ENCODE measurements at regions not wholly inside any gene's neighbourhood (a gene's known extent, or its start where the extent isn't known, plus 50 kb on each side); places are given as distances from the start of the nearest gene placed in this dataset.

DNA sequence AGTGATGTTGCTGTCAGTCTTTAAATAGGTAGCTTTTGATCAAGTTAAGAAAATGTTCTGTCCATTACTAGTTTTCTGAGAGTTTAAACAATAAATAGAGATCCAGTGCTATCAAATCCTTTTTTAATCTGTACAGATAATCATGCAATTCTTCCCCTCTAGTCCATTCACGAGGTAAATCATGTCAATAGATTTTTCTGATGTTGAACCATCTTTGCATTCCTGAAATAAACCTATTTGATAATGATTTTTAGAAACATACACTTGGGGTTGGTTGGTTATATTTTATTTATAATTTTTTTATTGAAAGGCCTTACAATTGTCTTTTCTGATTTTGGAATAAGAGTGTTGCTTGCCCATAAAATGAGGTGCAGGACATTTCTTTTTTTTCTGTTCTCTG lies 95.0 kb downstream of the FAM53A start:
- TF ChIP-seq GATA3 (IDR thresholded peaks at IDR 0.05; ENCODE audit: low read depth, low read length) (no peak), GATA2 (IDR thresholded peaks at IDR 0.05; ENCODE audit: low read depth, low read length) (no peak)

DNA sequence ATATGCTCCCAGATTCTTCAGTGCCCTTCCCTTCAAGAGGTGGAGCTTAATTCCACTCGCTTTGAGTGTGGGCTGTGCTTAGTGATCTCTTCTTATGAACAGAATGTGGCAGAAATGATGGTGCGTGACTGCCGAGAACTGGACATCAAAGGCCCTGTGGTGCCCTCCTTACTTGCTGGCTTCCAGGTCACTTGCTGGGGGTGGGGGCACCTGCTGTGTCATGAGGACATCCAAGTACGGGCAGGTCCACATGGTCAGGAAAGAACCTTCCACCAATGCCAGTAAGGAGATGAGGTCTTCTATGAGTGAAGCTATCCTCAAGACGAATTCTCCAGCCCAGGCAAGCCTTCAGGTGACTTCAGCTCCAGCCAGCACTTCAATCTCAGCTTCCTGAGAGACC lies 95.8 kb downstream of the FAM53A start:
- TF ChIP-seq GATA2 (IDR thresholded peaks at IDR 0.05; ENCODE audit: low read depth, low read length): no peak

DNA sequence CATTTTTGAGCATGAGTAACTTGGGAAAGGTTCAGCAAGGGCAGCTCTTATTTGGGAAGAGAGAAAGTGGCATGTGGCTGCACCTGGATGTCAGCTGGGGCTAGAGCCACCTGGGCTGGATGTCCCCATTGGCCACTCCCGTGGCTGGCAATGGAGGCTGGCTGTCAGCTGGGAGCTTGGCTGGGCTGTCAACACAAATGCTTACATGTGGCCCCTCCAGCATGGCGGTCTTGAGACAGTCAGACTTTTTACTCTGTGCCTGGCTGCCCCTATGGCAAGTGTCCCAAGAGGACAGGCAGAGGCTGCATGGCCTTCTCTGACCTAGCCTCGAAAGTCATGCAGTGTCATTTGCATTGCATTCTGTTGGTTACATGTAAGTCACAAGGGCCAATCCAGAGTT lies 99.6 kb downstream of the FAM53A start:
- TF ChIP-seq GATA3 (IDR thresholded peaks at IDR 0.05; ENCODE audit: low read depth, low read length) (no peak), GATA2 (IDR thresholded peaks at IDR 0.05; ENCODE audit: low read depth, low read length) (no peak)

DNA sequence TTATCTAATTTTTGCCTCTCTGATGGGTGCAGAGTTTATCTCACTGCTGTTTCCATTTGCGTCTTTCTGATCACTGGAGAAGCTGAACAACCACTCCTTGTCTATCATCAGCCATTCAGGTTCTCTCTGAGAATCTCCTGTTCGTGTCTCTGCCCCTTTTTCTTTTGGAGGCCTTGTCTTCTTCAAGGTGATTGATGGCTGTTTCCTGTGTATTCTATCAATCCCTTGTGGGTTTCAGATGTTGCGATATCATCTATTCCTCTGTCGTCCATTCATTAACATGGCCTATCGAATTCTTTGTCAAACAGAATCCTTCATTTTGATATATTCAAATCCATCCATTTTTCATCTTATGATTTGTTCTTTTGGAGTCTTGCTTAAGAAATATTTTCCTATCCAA lies 100.3 kb downstream of the FAM53A start:
- TF ChIP-seq GATA3 (IDR thresholded peaks at IDR 0.05; ENCODE audit: low read depth, low read length) (no peak), GATA2 (IDR thresholded peaks at IDR 0.05; ENCODE audit: low read depth, low read length) (no peak)

DNA sequence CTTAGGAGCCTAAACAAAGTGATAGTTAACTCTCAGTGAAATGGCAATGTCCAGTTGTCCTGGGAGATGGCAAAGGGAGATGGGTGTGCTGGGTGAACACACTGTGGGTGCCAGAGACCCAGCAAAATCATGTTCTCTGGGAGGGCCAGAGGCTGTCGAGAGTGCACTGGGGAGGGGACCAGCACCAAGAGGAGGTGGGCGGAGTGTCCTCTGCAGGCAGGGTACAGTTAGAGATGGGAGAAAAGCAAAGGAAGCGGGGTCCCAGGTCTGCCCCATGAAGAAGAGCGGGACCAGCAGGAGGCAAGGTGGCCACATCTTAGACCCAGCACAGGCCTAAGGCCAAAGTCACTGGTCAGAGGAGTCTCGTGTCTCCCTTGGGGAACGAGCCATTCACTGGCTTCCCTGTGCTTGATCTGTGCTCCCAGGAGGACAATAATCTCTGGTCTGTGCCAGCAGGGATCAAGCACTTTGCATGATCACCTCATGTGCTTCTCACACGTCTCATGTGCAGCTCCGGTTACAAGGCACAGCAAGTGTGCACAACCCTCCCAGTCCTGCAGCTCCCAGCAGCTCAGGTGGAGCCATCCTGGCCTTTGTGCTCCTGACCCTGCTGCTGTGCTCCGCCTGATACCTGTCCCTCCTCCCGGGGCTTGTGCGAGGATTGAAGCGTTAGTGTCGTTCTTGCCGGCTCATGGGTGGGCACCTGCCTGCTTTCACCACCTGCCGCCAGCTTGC lies 100.9 kb downstream of the FAM53A start:
- TF ChIP-seq GATA3 (IDR thresholded peaks at IDR 0.05; ENCODE audit: low read depth, low read length) (no peak), GATA2 (IDR thresholded peaks at IDR 0.05; ENCODE audit: low read depth, low read length) (no peak)

DNA sequence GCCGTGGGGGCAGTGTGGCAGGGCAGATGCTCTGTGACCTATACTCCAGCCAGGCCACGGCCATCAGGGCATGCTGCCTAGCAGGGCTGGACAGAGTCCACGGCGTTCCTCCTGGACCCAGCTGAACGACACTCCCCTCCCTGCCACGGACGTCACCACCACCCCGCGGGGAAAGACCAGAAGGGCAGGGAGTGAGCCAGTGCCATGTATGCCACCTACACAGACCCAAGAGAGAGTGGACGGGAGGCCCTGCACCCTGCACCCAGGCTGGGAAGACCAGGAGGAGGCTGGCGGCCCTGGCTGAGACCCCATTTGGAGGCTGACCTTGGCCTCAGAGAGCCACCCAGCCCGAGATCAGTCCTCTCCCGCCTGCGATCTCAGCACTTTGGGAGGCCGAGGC lies 101.9 kb downstream of the FAM53A start:
- TF ChIP-seq GATA2 (IDR thresholded peaks at IDR 0.05; ENCODE audit: low read depth, low read length) (no peak), GATA3 (IDR thresholded peaks at IDR 0.05; ENCODE audit: low read depth, low read length) (no peak)

DNA sequence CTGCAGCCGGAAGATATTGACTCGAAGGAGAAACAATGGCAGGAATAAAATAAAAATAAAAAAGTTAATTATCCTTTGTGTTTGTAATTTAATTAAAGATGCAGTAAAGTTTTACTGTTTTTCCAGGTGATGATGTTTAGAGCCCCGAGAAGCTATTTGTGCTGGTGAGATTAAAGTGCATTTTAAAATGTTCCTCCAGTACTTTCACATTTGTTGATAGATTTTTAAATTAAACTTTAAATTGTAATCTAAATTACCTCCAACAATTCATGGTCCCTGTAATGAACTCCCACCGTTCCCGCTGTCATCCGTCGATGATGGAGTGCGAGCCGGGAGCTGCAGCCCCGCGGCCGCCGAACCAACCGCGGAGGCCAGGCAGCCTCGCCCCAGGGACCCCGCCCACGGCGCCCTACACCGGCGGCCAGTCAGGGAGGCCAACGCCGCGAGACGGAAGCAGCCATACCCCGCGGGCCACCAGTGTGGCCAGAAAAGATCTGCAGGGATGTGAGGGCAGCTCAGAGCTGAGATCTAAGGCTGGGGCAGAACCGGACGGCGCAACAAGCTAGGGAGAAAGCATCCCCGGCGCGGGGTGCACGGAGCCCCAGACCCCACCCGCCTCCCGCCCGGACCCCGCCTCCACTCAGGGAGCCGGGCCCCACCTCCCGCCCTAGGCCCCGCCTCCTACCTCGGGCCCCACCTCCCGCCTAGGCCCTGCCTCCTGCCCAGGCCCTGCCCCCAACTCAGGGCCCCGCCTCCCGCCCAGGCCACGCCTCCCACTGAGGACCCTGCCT lies 104.0 kb downstream of the FAM53A start:
- TF ChIP-seq GATA2 (IDR thresholded peaks at IDR 0.05; ENCODE audit: low read depth, low read length) (no peak), GATA3 (IDR thresholded peaks at IDR 0.05; ENCODE audit: low read depth, low read length) (no peak)

DNA sequence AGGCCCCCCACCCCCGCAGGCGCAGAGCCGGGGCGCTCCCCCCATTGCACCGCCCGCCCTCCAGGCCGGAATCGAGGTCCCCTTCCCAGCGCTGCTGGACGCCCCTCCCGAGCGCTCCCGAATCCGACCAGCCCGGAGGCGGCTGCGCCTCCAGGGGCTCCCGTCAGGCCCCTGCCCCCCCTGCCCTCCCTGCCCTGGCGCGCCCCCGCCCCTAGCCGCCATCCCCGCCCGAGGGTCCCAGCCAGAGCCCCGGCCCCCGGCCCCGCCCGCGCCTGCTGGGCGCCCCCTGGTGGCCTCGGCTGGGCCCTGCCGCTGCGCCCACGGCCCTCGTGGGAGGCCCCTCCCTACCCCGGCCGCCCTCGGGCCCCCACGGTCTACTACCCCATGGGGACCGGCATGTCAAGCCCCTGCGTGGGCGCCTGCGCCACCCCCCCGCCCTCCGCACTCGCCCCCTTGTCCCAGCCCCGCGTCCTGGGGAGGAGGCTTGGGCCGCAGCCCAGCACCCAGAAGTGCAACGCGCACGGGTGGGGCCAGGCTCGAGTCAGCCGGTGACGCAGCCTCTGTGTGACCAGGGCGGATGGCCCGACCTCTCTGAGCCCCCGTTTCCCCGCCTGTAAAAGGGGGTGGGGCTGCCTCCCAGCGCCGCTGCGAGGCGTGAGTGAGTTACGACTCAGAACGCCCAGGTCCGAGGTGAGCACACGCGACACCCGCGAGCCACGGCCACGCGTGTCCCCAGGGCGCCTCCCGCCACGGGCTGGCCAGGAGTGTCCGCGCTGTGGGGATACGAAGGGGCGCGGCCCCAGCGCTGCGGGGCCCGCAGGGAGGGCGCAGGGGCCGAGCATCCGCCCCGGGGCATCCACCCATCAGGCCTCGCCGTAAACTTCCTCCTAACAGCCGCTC lies 104.9 kb downstream of the FAM53A start:
- no peak for TF ChIP-seq GATA3 (IDR thresholded peaks at IDR 0.05; ENCODE audit: low read depth, low read length)
- TF ChIP-seq GATA2 (IDR thresholded peaks at IDR 0.05; ENCODE audit: low read depth, low read length): no peak

DNA sequence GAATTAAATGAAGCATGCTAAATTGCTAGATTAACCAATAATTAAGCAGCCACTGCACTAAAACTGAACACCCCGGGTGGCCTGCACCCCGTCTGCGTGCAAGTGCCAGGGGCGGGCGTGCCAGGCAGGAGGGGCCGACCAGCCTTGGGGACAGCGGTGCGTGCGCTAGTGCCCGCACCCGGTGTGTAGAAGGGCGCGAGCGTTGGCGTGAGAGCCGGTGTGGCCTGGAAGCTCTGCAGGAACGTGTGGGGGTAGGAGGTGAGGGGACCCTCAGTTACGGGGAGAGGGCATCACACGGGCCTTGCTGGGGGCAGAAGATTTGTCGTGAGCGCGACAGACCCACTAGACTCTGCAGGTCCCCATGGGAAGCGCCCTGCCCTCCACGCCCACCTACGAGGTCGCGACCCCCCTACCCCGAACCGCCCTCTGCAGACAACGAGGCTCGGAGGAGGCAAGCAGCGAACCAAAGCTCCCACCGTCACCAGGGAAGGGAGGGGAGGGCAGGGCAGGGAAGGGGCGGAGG lies 105.8 kb downstream of the FAM53A start:
- TF ChIP-seq GATA2 (IDR thresholded peaks at IDR 0.05; ENCODE audit: low read depth, low read length) (no peak), GATA3 (IDR thresholded peaks at IDR 0.05; ENCODE audit: low read depth, low read length) (no peak)

DNA sequence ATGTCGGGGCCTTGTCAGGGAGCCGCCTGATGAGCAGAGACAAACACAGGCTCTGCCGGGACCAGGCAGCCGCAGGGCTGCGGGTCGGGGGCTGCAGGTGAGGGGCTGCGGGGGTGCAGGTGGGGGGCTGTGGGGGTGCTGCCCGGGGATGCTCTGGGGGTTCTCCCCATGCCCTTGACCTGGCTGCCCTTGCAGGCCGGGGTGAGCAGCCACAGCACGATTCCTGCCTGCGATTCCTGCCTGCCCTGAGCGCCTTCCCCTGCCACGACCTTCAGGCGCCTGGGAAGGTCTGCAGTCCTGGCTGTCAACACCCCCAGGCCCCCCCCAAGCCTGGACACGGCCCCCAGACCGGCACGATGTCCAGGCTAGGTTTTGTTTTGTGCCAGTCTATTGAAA lies 106.3 kb downstream of the FAM53A start:
- no peak for TF ChIP-seq GATA3 (IDR thresholded peaks at IDR 0.05; ENCODE audit: low read depth, low read length)

DNA sequence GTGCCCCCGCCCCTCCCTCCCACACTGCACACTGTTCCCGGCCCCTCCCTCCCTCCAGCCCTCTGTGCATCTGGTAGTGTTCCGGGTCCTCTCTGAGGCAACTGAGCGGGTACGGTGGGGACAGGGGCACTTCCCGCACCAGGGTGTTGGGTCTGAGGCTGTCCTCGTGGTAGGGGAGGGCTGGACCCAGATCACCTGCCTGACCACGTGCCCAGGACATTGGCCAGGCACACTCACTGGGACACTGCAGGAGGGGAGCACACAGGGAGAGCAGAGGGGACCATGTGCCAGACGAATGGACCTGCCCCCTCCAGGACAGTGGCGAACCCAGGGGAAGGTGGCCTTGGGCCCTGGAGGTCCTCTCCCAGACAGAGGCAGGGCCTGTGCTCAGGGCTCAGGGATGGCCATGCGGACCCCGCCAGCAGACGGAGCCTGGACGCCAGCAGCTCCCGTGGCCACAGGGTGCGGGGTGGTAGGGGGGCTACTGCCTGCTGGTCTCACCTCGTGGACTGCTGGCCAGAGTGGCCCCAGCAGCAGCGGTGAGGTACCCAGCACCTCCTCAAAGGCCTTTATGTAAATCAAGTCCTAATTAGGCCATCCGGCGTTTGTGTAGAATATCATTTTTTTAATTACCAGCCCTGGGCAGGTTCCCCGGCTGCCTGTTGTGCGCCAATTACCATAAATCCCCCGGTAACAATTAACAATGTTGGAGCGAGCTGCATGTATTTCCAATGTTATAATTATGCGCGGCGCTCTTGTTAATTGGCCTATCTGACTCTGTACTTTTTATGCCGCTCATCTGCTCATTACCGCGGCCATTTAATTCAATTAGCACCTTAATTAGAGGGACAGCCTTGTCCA lies 106.9 kb downstream of the FAM53A start:
- TF ChIP-seq GATA3 (IDR thresholded peaks at IDR 0.05; ENCODE audit: low read depth, low read length) (no peak), GATA2 (IDR thresholded peaks at IDR 0.05; ENCODE audit: low read depth, low read length) (no peak)

DNA sequence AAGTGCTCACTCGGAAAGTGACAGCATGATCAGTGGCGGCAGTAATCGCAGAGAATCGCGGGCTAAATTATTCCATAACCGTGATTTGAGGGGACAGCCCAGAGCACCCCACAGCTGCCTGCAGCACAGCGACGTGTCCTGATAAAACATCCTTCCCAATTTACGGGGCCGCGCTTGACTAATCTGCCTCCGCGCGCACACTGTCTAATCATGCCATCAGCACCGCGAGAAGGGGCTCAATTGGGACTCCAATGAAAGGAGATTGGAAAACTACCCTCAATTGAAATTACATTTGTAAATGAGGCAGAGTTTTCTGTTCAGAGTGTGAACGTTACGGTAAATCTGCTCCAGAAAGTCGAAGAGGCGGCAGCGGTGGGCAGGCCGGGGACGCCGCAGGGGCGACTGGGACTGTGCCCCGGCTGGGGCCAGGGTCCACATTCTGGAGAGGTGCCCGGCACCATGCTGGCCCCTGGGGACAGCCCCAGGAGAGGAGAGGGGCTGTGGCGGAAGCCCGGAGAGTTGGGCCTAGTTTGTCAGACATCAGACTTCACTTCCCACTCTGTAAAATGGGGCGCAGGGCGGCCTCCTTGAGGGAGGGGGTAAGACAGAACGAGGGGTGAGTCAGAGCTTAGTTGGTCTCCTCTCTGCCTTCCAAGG lies 107.7 kb downstream of the FAM53A start:
- no peak; the same call in 1 of the 2 replicates for TF ChIP-seq GATA2 (IDR thresholded peaks at IDR 0.05; ENCODE audit: low read depth, low read length)
- no peak for TF ChIP-seq GATA3 (IDR thresholded peaks at IDR 0.05; ENCODE audit: low read depth, low read length)

Data from SH-SY5Y (cell line).